SK-N-SH treated with all-trans-retinoic acid at 6 μM for 48 hours (cell line): ENCODE measurements at regions not wholly inside any gene's neighbourhood (a gene's known extent, or its start where the extent isn't known, plus 50 kb on each side); places are given as distances from the start of the nearest gene placed in this dataset.
"Not testable (repeated sequence)": the region's sequence is repeated elsewhere in the genome, so short reads cannot be mapped to it uniquely, and the experiment has no call there.

Experiments
- ATAC-seq: fragments of 200-7000 bp; cut with Tn5 transposase; 3 replicates; pipeline ENCODE4 v1.9.1; 2020; ENCODE audit warnings: mild to moderate bottlenecking, moderate library complexity
- ARNTL ChIP-seq: fragments of 450-650 bp; formaldehyde crosslinking; IDR thresholded peaks from 2 replicates; pipeline ENCODE4 v1.5.0; 2020; ENCODE audit warnings: low read depth, mild to moderate bottlenecking, moderate library complexity, borderline replicate concordance
- BACH2 ChIP-seq: fragments of 250-450 bp; sonication (Bioruptor Pico); IDR thresholded peaks from 2 replicates; pipeline ENCODE4 v1.9.0; 2021; ENCODE audit warnings: mild to moderate bottlenecking, borderline replicate concordance
- CSDC2 ChIP-seq: fragments of 250-450 bp; sonication (Bioruptor Pico); IDR thresholded peaks from 2 replicates; pipeline ENCODE4 v1.5.0; 2020; ENCODE audit warnings: mild to moderate bottlenecking, moderate library complexity
- ESRRG ChIP-seq: fragments of 250-450 bp; sonication (Bioruptor Pico); IDR thresholded peaks from 2 replicates; pipeline ENCODE4 v1.6.1; 2021; ENCODE audit warnings: mild to moderate bottlenecking
- ISL1 ChIP-seq: fragments of 250-450 bp; sonication (Bioruptor Pico); IDR thresholded peaks from 2 replicates; pipeline ENCODE4 v2.1.2; 2022; ENCODE audit warnings: mild to moderate bottlenecking, moderate library complexity
- OSR1 ChIP-seq: fragments of 250-450 bp; sonication (Bioruptor Pico); IDR thresholded peaks from 2 replicates; pipeline ENCODE4 v1.8.0; 2022; ENCODE audit warnings: moderate library complexity, mild to moderate bottlenecking, inconsistent platforms
- PPARA ChIP-seq: fragments of 250-450 bp; sonication (Bioruptor Pico); IDR thresholded peaks from 2 replicates; pipeline ENCODE4 v1.5.0; 2020; ENCODE audit warnings: mild to moderate bottlenecking, borderline replicate concordance
- RARB ChIP-seq: fragments of 250-450 bp; sonication (Bioruptor Pico); IDR thresholded peaks from 2 replicates; pipeline ENCODE4 v1.8.0; 2021; ENCODE audit warnings: mild to moderate bottlenecking, moderate library complexity
- TCF4 ChIP-seq: fragments of 250-450 bp; sonication (Bioruptor Pico); IDR thresholded peaks from 2 replicates; pipeline ENCODE4 v1.8.0; 2021; ENCODE audit warnings: mild to moderate bottlenecking, moderate library complexity, borderline replicate concordance
- TOX ChIP-seq: fragments of 250-450 bp; sonication (Bioruptor Pico); IDR thresholded peaks from 2 replicates; pipeline ENCODE4 v1.8.0; 2021; ENCODE audit warnings: mild to moderate bottlenecking, moderate library complexity, borderline replicate concordance
- ZC3H10 ChIP-seq: fragments of 250-450 bp; sonication (Bioruptor Pico); IDR thresholded peaks from 2 replicates; pipeline ENCODE4 v1.5.1; 2021; ENCODE audit warnings: mild to moderate bottlenecking, moderate library complexity
- ZFP3 ChIP-seq: fragments of 250-450 bp; sonication (Bioruptor Pico); IDR thresholded peaks from 2 replicates; pipeline ENCODE4 v1.5.0; 2020; ENCODE audit warnings: mild to moderate bottlenecking, moderate library complexity
- ZFP30 ChIP-seq: fragments of 450-650 bp; formaldehyde crosslinking; IDR thresholded peaks from 2 replicates; pipeline ENCODE4 v1.5.0; 2022; ENCODE audit warnings: mild to moderate bottlenecking, moderate library complexity
- ZNF565 ChIP-seq: fragments of 450-650 bp; formaldehyde crosslinking; conservative IDR thresholded peaks from 2 replicates; pipeline ENCODE4 v1.5.0; 2020; ENCODE audit warnings: low read depth, mild to moderate bottlenecking, moderate library complexity
- ZNF70 ChIP-seq: fragments of 450-650 bp; formaldehyde crosslinking; IDR thresholded peaks from 2 replicates; pipeline ENCODE4 v1.5.0; 2020; ENCODE audit warnings: mild to moderate bottlenecking, moderate library complexity
- ZNF8 ChIP-seq: fragments of 450-650 bp; formaldehyde crosslinking; IDR thresholded peaks from 2 replicates; pipeline ENCODE4 v1.5.0; 2020; ENCODE audit warnings: mild to moderate bottlenecking, moderate library complexity
- TF ChIP-seq, protein P1 (sequence below): fragments of 250-450 bp; sonication (Bioruptor Pico); IDR thresholded peaks from 2 replicates; pipeline ENCODE4 v1.5.0; 2020; ENCODE audit warnings: mild to moderate bottlenecking, moderate library complexity
- TF ChIP-seq, protein P2 (sequence below): fragments of 250-450 bp; sonication (Bioruptor Pico); IDR thresholded peaks from 2 replicates; pipeline ENCODE4 v1.5.1; 2021; ENCODE audit warnings: mild to moderate bottlenecking, moderate library complexity
- TF ChIP-seq, protein P3 (sequence below): fragments of 250-450 bp; sonication (Bioruptor Pico); IDR thresholded peaks from 2 replicates; pipeline ENCODE4 v1.8.0; 2020; ENCODE audit warnings: mild to moderate bottlenecking, moderate library complexity, borderline replicate concordance
- TF ChIP-seq, protein P4 (sequence below): fragments of 250-450 bp; sonication (Bioruptor Pico); IDR thresholded peaks from 2 replicates; pipeline ENCODE4 v1.8.0; 2021; ENCODE audit warnings: low read depth, mild to moderate bottlenecking, moderate library complexity, borderline replicate concordance

DNA sequence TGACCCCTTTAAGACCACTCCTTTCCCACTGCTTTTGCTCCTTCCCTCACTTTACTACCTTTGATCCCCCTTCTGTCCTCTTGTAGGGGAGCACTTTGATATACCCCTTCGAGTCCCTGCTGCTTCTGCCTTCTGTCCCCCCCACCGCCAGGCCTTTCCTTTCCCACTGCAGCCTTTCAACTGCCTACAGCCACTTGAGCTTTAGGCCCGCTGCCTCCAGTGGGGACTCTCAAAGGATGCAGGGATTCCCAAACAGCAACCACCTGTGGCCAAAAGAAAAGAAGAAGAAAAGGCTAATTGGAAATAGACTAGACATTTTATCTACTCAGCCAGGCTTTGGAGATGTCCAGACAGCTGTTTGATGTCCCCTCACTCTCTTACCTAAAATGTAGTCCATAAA lies 77.0 kb upstream of the DTNBP1 start (continued):
- TF ChIP-seq PPARA (CRISPR knock-in tag), result no peak
- no peak for TF ChIP-seq ZFP30 (CRISPR knock-in tag)
- TF ChIP-seq ZNF565 (CRISPR knock-in tag), result no peak
- TF ChIP-seq, protein P1, sequence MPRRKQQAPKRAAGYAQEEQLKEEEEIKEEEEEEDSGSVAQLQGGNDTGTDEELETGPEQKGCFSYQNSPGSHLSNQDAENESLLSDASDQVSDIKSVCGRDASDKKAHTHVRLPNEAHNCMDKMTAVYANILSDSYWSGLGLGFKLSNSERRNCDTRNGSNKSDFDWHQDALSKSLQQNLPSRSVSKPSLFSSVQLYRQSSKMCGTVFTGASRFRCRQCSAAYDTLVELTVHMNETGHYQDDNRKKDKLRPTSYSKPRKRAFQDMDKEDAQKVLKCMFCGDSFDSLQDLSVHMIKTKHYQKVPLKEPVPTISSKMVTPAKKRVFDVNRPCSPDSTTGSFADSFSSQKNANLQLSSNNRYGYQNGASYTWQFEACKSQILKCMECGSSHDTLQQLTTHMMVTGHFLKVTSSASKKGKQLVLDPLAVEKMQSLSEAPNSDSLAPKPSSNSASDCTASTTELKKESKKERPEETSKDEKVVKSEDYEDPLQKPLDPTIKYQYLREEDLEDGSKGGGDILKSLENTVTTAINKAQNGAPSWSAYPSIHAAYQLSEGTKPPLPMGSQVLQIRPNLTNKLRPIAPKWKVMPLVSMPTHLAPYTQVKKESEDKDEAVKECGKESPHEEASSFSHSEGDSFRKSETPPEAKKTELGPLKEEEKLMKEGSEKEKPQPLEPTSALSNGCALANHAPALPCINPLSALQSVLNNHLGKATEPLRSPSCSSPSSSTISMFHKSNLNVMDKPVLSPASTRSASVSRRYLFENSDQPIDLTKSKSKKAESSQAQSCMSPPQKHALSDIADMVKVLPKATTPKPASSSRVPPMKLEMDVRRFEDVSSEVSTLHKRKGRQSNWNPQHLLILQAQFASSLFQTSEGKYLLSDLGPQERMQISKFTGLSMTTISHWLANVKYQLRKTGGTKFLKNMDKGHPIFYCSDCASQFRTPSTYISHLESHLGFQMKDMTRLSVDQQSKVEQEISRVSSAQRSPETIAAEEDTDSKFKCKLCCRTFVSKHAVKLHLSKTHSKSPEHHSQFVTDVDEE (CRISPR knock-in tag), result no peak
- no peak for TF ChIP-seq CSDC2 (CRISPR knock-in tag)
- no peak for TF ChIP-seq ESRRG (CRISPR knock-in tag)

DNA sequence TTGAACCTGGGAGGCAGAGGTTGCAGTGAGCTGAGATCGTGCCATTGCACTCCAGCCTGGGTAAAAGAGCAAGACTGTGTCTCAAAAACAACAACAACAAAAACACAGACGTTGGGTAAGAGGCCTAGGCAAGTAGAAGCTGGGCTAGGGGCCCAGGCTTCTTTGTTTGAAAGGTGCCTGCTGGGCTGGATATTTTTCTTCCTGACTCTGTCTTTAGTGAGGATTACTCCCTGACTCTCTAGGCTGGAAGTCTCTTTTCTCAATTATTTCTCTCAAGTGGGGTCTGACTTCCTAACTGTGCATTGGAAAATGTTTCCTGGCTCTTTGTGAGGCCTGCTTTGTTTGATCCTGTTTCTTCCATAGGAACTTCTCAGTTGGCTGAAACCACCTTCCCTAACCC lies 76.5 kb upstream of the DTNBP1 start:
- TF ChIP-seq, protein P1 (CRISPR knock-in tag), result no peak
- no peak for TF ChIP-seq ARNTL
- TF ChIP-seq PPARA (CRISPR knock-in tag), result no peak
- no peak for TF ChIP-seq CSDC2 (CRISPR knock-in tag)
- TF ChIP-seq ZNF565 (CRISPR knock-in tag), result no peak
- no peak for TF ChIP-seq ZNF8 (CRISPR knock-in tag)
- TF ChIP-seq, protein P2, sequence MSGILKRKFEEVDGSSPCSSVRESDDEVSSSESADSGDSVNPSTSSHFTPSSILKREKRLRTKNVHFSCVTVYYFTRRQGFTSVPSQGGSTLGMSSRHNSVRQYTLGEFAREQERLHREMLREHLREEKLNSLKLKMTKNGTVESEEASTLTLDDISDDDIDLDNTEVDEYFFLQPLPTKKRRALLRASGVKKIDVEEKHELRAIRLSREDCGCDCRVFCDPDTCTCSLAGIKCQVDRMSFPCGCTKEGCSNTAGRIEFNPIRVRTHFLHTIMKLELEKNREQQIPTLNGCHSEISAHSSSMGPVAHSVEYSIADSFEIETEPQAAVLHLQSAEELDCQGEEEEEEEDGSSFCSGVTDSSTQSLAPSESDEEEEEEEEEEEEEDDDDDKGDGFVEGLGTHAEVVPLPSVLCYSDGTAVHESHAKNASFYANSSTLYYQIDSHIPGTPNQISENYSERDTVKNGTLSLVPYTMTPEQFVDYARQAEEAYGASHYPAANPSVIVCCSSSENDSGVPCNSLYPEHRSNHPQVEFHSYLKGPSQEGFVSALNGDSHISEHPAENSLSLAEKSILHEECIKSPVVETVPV (CRISPR knock-in tag), result no peak
- no peak for TF ChIP-seq TOX (CRISPR knock-in tag)
- TF ChIP-seq TCF4 (CRISPR knock-in tag), result no peak
- TF ChIP-seq, protein P3, sequence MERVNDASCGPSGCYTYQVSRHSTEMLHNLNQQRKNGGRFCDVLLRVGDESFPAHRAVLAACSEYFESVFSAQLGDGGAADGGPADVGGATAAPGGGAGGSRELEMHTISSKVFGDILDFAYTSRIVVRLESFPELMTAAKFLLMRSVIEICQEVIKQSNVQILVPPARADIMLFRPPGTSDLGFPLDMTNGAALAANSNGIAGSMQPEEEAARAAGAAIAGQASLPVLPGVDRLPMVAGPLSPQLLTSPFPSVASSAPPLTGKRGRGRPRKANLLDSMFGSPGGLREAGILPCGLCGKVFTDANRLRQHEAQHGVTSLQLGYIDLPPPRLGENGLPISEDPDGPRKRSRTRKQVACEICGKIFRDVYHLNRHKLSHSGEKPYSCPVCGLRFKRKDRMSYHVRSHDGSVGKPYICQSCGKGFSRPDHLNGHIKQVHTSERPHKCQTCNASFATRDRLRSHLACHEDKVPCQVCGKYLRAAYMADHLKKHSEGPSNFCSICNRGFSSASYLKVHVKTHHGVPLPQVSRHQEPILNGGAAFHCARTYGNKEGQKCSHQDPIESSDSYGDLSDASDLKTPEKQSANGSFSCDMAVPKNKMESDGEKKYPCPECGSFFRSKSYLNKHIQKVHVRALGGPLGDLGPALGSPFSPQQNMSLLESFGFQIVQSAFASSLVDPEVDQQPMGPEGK (CRISPR knock-in tag), result no peak
- TF ChIP-seq RARB, result no peak
- TF ChIP-seq ZC3H10 (CRISPR knock-in tag), result no peak
- TF ChIP-seq ZFP30 (CRISPR knock-in tag), result no peak
- TF ChIP-seq ESRRG (CRISPR knock-in tag), result no peak
- TF ChIP-seq ZFP3, result no peak
- no peak for TF ChIP-seq BACH2 (CRISPR knock-in tag)
- TF ChIP-seq ZNF70 (CRISPR knock-in tag), result no peak
- TF ChIP-seq, protein P4, sequence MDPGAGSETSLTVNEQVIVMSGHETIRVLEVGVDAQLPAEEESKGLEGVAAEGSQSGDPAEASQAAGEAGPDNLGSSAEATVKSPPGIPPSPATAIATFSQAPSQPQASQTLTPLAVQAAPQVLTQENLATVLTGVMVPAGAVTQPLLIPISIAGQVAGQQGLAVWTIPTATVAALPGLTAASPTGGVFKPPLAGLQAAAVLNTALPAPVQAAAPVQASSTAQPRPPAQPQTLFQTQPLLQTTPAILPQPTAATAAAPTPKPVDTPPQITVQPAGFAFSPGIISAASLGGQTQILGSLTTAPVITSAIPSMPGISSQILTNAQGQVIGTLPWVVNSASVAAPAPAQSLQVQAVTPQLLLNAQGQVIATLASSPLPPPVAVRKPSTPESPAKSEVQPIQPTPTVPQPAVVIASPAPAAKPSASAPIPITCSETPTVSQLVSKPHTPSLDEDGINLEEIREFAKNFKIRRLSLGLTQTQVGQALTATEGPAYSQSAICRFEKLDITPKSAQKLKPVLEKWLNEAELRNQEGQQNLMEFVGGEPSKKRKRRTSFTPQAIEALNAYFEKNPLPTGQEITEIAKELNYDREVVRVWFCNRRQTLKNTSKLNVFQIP (CRISPR knock-in tag), result no peak
- TF ChIP-seq OSR1, result no peak
- no peak for TF ChIP-seq ISL1 (CRISPR knock-in tag)
- ATAC-seq, result no peak

DNA sequence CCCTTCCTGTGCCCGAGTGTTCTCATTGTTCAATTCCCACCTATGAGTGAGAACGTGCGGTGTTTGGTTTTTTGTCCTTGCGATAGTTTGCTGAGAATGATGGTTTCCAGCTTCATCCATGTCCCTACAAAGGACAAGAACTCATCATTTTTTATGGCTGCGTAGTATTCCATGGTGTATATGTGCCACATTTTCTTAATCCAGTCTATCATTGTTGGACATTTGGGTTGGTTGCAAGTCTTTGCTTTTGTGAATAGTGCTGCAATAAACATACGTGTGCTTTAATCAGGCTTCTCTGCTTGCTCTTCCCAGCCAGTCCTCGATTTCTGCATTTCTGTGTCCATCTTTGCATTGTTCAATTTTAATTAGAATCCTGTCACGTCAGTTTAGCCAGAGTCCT lies 75.4 kb upstream of the DTNBP1 start:
- not testable (repeated sequence) for ATAC-seq
